HG03565 (cell line): ENCODE measurements at regions not wholly inside any gene's neighbourhood (a gene's known extent, or its start where the extent isn't known, plus 50 kb on each side); places are given as distances from the start of the nearest gene placed in this dataset.
"Not testable (repeated sequence)": the region's sequence is repeated elsewhere in the genome, so short reads cannot be mapped to it uniquely, and the experiment has no call there.

Source experiments
- ATAC-seq: cut with Tn5 transposase; IDR thresholded peaks from one replicate; pipeline ENCODE4 v1.9.1; 2021; ENCODE audit warnings: mild to moderate bottlenecking, moderate library complexity; ENCODE audit not compliant: unreplicated experiment

DNA sequence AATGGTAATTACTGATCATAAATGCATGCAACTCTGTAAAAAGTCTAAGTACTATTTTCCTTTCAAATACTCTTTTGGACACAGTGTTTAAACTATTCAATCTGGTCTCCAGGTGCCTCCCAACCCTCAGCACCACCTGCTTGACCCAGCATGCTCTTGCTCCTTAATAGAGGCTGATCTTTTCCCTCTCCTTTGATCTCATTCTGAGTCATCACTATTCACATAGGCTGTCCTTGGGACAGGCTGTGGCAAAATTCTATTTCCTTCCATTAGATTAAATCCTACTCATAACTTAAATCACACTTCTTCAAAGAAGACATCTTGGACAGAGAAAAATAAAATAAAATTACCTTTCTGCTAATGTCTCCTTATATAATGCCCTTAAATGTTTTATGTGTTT lies 199.4 kb upstream of the ST8SIA4 start:
- ATAC-seq: no peak

GRCh38 chr5:101091902-101092301 lies 188.8 kb upstream of the ST8SIA4 start:
- no peak for ATAC-seq

GRCh38 chr5:101084353-101084752 lies 181.3 kb upstream of the ST8SIA4 start:
- no peak for ATAC-seq

GRCh38 chr5:101080462-101081240 lies 177.6 kb upstream of the ST8SIA4 start:
- no peak for ATAC-seq

- no peak for ATAC-seq
These were observed 165.2 kb upstream of the ST8SIA4 start for GRCh38 chr5:101068298-101068697.

GRCh38 chr5:101067429-101067828 lies 164.3 kb upstream of the ST8SIA4 start:
- no peak for ATAC-seq

DNA sequence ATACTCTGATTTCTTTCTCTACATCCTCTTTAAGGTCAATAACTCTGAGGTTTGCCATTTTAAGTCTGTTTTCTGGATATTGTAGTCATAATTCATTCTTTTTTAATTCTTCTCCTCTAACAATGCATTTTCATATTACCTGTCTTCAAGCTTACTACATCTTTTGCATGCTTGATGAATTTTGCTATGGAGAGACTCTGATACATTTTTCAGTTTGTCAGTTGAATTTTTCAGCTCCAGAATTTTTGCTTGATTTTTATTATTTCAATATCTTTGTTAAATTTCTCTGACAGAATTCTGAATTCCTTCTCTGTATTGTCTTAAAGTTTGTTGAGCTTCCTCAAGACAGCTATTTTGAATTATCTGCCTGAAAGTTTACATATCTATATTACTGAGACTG lies 159.8 kb upstream of the ST8SIA4 start:
- no peak for ATAC-seq

- ATAC-seq: no peak
These were observed 144.1 kb upstream of the ST8SIA4 start for GRCh38 chr5:101047181-101047580.

DNA sequence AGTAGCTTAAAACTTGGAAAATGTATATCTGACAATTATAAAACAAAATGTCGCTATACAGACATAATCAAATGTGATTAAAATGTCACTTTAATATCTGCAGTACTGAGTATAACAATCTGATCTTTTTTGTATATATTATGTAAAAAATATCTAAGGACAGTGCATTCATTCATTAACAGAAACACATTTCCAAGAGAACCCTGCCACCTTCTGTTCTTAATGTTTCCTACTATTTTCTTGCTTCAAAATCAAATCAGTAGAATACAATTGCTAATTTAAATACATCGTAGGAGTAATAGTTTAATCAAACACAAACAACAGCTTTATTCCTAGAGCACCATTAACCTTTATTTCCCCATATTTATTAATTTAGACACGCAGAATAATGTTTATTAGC lies 142.6 kb upstream of the ST8SIA4 start:
- no peak for ATAC-seq

DNA sequence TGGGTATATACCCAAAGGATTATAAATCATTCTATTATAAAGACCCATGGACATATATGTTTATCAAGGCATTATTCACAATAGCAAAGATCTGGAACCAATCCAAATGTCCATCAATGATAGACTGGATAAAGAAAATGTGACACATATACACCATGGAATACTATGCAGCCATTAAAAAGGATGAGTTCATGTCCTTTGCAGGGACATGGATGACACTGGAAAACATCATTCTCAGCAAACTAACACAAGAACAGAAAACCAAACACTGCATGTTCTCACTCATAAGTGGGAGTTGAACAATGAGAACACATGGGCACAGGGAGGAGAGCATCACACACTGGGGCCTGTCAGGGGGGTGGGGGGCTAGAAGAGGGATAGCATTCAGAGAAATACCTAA lies 136.9 kb upstream of the ST8SIA4 start:
- ATAC-seq: not testable (repeated sequence)

DNA sequence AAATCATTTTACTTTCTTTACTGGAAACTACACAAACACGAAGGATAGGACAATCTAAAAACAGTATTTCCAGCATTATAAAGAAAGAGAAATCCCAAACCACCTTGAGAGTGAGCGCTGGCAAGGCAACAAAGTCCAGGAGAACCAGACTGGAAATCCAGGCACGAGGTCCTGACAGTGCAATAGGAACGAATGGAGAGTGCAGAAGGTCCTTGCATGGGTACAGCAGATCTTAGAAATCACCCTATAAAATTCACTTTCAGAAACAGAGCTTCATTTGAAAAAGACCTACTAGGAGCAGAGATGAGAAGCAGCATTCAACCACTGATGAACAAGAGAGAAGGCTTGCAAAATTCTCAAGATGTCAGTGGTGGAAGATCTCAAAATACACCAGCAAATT lies 133.7 kb upstream of the ST8SIA4 start:
- ATAC-seq: no peak

- no peak for ATAC-seq
These were observed 132.3 kb upstream of the ST8SIA4 start for GRCh38 chr5:101035425-101035824.

- no peak for ATAC-seq
These were observed 121.2 kb upstream of the ST8SIA4 start for GRCh38 chr5:101024299-101024698.

- ATAC-seq: no peak
These were observed 115.2 kb upstream of the ST8SIA4 start for GRCh38 chr5:101018299-101018698.

GRCh38 chr5:101012880-101013279 lies 109.8 kb upstream of the ST8SIA4 start:
- ATAC-seq: no peak

DNA sequence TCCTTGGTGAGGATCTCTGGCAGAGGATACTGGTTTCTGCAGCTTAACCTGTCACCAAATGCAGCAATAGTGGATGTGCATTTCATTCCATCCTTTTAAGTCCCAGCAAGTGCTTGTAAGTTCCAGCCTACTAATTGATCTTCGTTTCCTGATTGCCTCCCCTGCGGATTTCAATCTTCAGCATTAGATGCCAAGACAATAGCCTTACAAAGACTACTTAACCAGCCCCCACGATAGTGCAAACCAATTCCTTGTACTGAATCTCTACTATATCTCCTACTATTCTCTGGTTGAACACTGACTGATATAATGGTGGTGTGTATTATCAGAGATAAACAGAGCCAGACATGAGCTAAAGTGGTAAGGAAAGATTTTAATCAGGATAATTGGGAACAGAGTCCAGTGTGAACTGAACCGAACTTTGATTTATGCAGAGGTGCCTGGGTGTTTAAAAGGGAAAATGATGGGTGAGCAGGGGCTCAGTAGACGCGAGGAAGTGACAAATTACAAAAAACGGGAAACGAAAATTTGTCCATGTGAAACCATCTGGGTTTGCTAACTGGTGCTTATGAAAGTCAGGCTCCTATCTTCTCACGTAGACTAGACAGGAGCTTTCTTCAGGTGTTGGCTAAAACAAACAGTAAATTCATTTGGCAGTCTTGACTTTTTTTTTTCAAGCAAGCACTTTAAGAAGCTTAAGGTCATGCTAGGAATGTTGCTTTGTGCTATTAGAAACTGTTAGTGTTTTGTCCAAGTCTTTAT lies 106.9 kb upstream of the ST8SIA4 start:
- peak; percentile 96 for ATAC-seq

DNA sequence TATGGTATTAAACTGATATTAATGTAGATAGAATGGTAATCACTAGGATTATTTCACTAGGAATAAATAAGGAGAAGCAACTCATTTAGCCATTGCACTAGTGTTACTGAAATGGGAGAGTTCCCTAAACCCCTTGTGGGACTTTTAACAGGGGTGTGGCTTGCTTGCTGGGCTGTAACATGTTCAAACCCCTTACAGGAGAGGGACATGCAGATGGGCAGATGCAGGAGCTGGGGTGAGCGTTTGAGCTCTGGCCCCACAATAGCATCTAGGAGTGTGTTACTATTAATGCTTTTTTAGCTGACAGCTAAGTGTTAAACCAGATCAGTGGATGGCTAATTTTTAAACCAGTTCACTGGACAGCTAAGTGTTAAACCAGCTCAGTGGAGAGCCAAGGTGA lies 89.3 kb upstream of the ST8SIA4 start:
- ATAC-seq: no peak

GRCh38 chr5:100983601-100984000 lies 80.5 kb upstream of the ST8SIA4 start:
- ATAC-seq: not testable (repeated sequence)

- no peak for ATAC-seq
These were observed 71.0 kb upstream of the ST8SIA4 start for GRCh38 chr5:100974082-100974481.

- no peak for ATAC-seq
These were observed 67.7 kb upstream of the ST8SIA4 start for GRCh38 chr5:100970646-100971255.

DNA sequence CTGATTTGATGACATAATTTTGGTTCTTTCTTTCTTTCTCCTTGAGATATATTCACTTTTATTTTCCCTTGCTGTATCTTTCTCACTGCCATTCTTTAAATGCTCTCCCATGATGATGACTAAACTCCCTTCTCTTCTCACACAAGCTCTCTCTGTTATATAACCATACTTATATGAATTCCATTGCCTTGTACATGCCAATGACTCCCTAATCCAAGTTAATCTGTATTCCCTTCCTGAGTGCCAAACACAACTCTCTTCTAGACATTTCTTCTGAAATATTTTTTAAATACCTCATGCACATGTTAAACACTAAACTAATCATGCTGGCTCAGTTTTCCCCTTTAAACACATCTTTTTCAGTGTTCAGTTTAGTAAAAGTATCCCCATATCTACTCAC lies 62.2 kb upstream of the ST8SIA4 start:
- no peak for ATAC-seq
